GM23338 (cell line): ENCODE measurements at regions not wholly inside any gene's neighbourhood (a gene's known extent, or its start where the extent isn't known, plus 50 kb on each side); places are given as distances from the start of the nearest gene placed in this dataset.

Experiments
- ATAC-seq: fragments of 200-7000 bp; cut with Tn5 transposase; 3 replicates; pipeline ENCODE4 v1.9.1; 2020
- DNase-seq: peaks from one replicate; pipeline ENCODE4 v3.0.0-alpha.2; 2015; ENCODE audit warnings: low spot score
- H2AFZ ChIP-seq: fragments of 200-600 bp; sonication (generic); 2 replicates; pipeline ENCODE4 v1.8.0; 2016; ENCODE audit warnings: antibody characterized with exemption, mild to moderate bottlenecking, moderate library complexity
- H3F3A ChIP-seq: fragments of 200-600 bp; sonication (generic); replicated peaks from 2 replicates; pipeline ENCODE4 v1.8.0; 2017; ENCODE audit warnings: antibody characterized with exemption, mixed run types, low read depth
- H3K27ac ChIP-seq: fragments of 200-600 bp; sonication (generic); 2 replicates; pipeline ENCODE4 v1.6.1; 2016; ENCODE audit warnings: low read depth
- H3K27me3 ChIP-seq: fragments of 200-600 bp; sonication (generic); 2 replicates; pipeline ENCODE4 v1.8.0; 2016; ENCODE audit warnings: mild to moderate bottlenecking, mixed run types, moderate library complexity; ENCODE audit not compliant: insufficient read depth
- H3K36me3 ChIP-seq: fragments of 200-600 bp; sonication (generic); 2 replicates; pipeline ENCODE4 v1.8.0; 2016; ENCODE audit warnings: mild to moderate bottlenecking; ENCODE audit not compliant: insufficient read depth
- H3K4me1 ChIP-seq: fragments of 200-600 bp; sonication (generic); 2 replicates; pipeline ENCODE4 v1.8.0; 2016; ENCODE audit warnings: mild to moderate bottlenecking, moderate library complexity; ENCODE audit not compliant: insufficient read depth
- H3K4me2 ChIP-seq: fragments of 200-600 bp; sonication (generic); 2 replicates; pipeline ENCODE4 v1.7.1; 2017; ENCODE audit warnings: mixed run types
- H3K4me3 ChIP-seq: fragments of 200-600 bp; sonication (generic); 2 replicates; pipeline ENCODE4 v1.6.1; 2016; ENCODE audit warnings: mixed run types
- H3K79me2 ChIP-seq: fragments of 200-600 bp; sonication (generic); replicated peaks from 2 replicates; pipeline ENCODE4 v1.8.0; 2017; ENCODE audit warnings: mild to moderate bottlenecking; ENCODE audit not compliant: insufficient read depth
- H3K9me2 ChIP-seq: fragments of 200-600 bp; sonication (generic); 2 replicates; pipeline ENCODE4 v1.8.0; 2017; ENCODE audit not compliant: insufficient read depth
- H4K20me1 ChIP-seq: fragments of 200-600 bp; sonication (generic); replicated peaks from 2 replicates; pipeline ENCODE4 v1.8.0; 2017; ENCODE audit warnings: mild to moderate bottlenecking; ENCODE audit not compliant: insufficient read depth
- H3K27ac Mint-ChIP-seq: 2 replicates; pipeline ENCODE4 v1.8.0; 2020; ENCODE audit warnings: inconsistent platforms, mild to moderate bottlenecking, moderate library complexity, mixed read lengths
- H3K27me3 Mint-ChIP-seq: 3 replicates; pipeline ENCODE4 v1.8.0; 2022; ENCODE audit warnings: low read depth, mild to moderate bottlenecking, moderate library complexity, mixed read lengths, inconsistent platforms; ENCODE audit not compliant: insufficient read depth, poor library complexity
- H3K36me3 Mint-ChIP-seq: 3 replicates; pipeline ENCODE4 v1.8.0; 2021; ENCODE audit warnings: low read depth, mild to moderate bottlenecking, inconsistent platforms, moderate library complexity, mixed read lengths
- H3K4me1 Mint-ChIP-seq: 3 replicates; pipeline ENCODE4 v1.8.0; 2020; ENCODE audit warnings: mild to moderate bottlenecking, inconsistent platforms, mixed read lengths
- H3K4me3 Mint-ChIP-seq: 3 replicates; pipeline ENCODE4 v1.8.0; 2021; ENCODE audit warnings: moderate library complexity, mild to moderate bottlenecking, inconsistent platforms, mixed read lengths
- H3K9me3 Mint-ChIP-seq: 3 replicates; pipeline ENCODE4 v1.8.0; 2020; ENCODE audit warnings: moderate library complexity, mild to moderate bottlenecking, inconsistent platforms, mixed read lengths
- CREB1 ChIP-seq: fragments of 250-450 bp; sonication (Bioruptor Pico); IDR thresholded peaks from 2 replicates; pipeline ENCODE4 v1.5.0; 2020; ENCODE audit warnings: low read depth, mild to moderate bottlenecking, moderate library complexity
- ETS1 ChIP-seq: IDR thresholded peaks from 2 replicates; pipeline ENCODE4 v1.6.1; 2016; ENCODE audit warnings: antibody characterized with exemption
- EZH2 ChIP-seq: fragments of 200-600 bp; sonication (generic); IDR thresholded peaks from one replicate; pipeline ENCODE4 v1.8.0; 2017; ENCODE audit warnings: antibody characterized with exemption, mild to moderate bottlenecking, low read depth; ENCODE audit not compliant: unreplicated experiment
- EZH2phosphoT487 ChIP-seq: fragments of 200-600 bp; sonication (generic); IDR thresholded peaks from one replicate; pipeline ENCODE4 v1.8.1; 2018; ENCODE audit warnings: antibody characterized with exemption; ENCODE audit not compliant: unreplicated experiment
- POLR2AphosphoS5 ChIP-seq: IDR thresholded peaks from 2 replicates; pipeline ENCODE4 v1.6.1; 2016; ENCODE audit warnings: antibody characterized with exemption, low read depth
- REST ChIP-seq: IDR thresholded peaks from one replicate; pipeline ENCODE4 v1.6.1; 2018; ENCODE audit warnings: antibody characterized with exemption; ENCODE audit not compliant: unreplicated experiment
- STAT1 ChIP-seq: IDR thresholded peaks from one replicate; pipeline ENCODE4 v1.6.1; 2016; ENCODE audit warnings: antibody characterized with exemption; ENCODE audit not compliant: unreplicated experiment
- ZNF114 ChIP-seq: fragments of 250-450 bp; sonication (Bioruptor Pico); IDR thresholded peaks from 2 replicates; pipeline ENCODE4 v1.5.0; 2020; ENCODE audit warnings: mild to moderate bottlenecking, moderate library complexity
- TF ChIP-seq, protein P1 (sequence below), 2 experiments: fragments of 200-600 bp in 1 of 2; sonication (generic) in 1 of 2; conservative IDR thresholded peaks; 2 replicates each; pipeline versions ENCODE4 v1.5.1 to v1.6.1; 2016 to 2017; ENCODE audit warnings: antibody characterized with exemption in 2 of 2, low read depth in 2 of 2, mild to moderate bottlenecking in 2 of 2, moderate library complexity in 1 of 2
- TF ChIP-seq, protein P2 (sequence below): fragments of 250-450 bp; sonication (Bioruptor Pico); IDR thresholded peaks from 2 replicates; pipeline ENCODE4 v1.5.0; 2020; ENCODE audit warnings: mild to moderate bottlenecking, moderate library complexity

DNA sequence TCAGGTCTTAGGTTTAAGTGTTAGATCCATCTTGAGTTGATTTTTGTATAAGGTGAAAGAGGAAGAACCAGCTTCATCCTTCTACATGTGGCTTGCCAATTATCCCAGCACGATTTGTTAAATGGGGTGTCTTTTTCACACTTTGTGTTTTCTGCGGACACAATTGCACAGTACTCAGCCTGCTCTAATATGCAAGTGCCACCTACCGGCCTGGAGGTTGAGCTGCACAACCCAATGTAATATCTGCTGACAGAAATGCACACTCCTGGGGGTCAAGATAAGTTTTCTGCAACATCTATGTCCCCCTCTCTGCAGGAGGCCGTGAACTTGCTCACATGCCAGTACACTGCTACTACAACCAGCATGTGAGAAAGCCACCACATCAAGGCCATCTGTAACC, 791.9 kb upstream of the ROBO1 start:
- Histone ChIP-seq H3F3A (no peaks in the 10 kb centered on the region), H3K27ac (no peak overlapping the region), H3K4me1 (no peaks in the 10 kb centered on the region), H3K27me3 (no peaks in the 10 kb centered on the region), H3K79me2 (no peaks in the 10 kb centered on the region), H3K4me2 (no peak overlapping the region), H3K4me3 (no peak overlapping the region), H3K9me2 (peaks cover 5% of the 10 kb centered on the region; the same call in 1 of the 2 replicates), H3K36me3 (no peaks in the 10 kb centered on the region), H2AFZ (peak overlapping the region; percentile 23; the same call in 1 of the 2 replicates), H4K20me1 (no peaks in the 10 kb centered on the region)
- Mint-ChIP-seq H3K36me3 (no peaks in the 10 kb centered on the region), H3K27me3 (no peaks in the 10 kb centered on the region), H3K4me1 (no peaks in the 10 kb centered on the region), H3K27ac (no peak overlapping the region), H3K9me3 (no peaks in the 10 kb centered on the region), H3K4me3 (no peak overlapping the region)
- TF ChIP-seq STAT1 (no peak), ZNF114 (CRISPR knock-in tag) (no peak)
- TF ChIP-seq, protein P1, sequence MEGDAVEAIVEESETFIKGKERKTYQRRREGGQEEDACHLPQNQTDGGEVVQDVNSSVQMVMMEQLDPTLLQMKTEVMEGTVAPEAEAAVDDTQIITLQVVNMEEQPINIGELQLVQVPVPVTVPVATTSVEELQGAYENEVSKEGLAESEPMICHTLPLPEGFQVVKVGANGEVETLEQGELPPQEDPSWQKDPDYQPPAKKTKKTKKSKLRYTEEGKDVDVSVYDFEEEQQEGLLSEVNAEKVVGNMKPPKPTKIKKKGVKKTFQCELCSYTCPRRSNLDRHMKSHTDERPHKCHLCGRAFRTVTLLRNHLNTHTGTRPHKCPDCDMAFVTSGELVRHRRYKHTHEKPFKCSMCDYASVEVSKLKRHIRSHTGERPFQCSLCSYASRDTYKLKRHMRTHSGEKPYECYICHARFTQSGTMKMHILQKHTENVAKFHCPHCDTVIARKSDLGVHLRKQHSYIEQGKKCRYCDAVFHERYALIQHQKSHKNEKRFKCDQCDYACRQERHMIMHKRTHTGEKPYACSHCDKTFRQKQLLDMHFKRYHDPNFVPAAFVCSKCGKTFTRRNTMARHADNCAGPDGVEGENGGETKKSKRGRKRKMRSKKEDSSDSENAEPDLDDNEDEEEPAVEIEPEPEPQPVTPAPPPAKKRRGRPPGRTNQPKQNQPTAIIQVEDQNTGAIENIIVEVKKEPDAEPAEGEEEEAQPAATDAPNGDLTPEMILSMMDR (conservative IDR thresholded peaks at IDR 0.05; ENCODE audit: low read depth in 2 of 2): peak; percentile 37 to 47; a peak in 3 of 4 replicates
- ATAC-seq: no peak
- peak; percentile 9 for DNase-seq

- Histone ChIP-seq H3K27ac (no peak overlapping the region), H3K27me3 (no peaks in the 10 kb centered on the region), H3F3A (no peaks in the 10 kb centered on the region), H2AFZ (no peak overlapping the region), H3K4me1 (no peaks in the 10 kb centered on the region), H4K20me1 (no peaks in the 10 kb centered on the region), H3K4me2 (no peak overlapping the region), H3K79me2 (no peaks in the 10 kb centered on the region), H3K4me3 (no peak overlapping the region), H3K9me2 (peaks cover 5% of the 10 kb centered on the region; the same call in 1 of the 2 replicates), H3K36me3 (no peaks in the 10 kb centered on the region)
- ATAC-seq: no peak
- Mint-ChIP-seq H3K9me3 (no peaks in the 10 kb centered on the region), H3K27ac (no peak overlapping the region), H3K27me3 (no peaks in the 10 kb centered on the region), H3K4me3 (no peak overlapping the region), H3K36me3 (no peaks in the 10 kb centered on the region), H3K4me1 (no peaks in the 10 kb centered on the region)
- no peak for DNase-seq
- TF ChIP-seq EZH2 (no peak), POLR2AphosphoS5 (no peak), REST (no peak), CREB1 (CRISPR knock-in tag) (no peak), EZH2phosphoT487 (no peak), ETS1 (no peak)
- TF ChIP-seq, protein P2, sequence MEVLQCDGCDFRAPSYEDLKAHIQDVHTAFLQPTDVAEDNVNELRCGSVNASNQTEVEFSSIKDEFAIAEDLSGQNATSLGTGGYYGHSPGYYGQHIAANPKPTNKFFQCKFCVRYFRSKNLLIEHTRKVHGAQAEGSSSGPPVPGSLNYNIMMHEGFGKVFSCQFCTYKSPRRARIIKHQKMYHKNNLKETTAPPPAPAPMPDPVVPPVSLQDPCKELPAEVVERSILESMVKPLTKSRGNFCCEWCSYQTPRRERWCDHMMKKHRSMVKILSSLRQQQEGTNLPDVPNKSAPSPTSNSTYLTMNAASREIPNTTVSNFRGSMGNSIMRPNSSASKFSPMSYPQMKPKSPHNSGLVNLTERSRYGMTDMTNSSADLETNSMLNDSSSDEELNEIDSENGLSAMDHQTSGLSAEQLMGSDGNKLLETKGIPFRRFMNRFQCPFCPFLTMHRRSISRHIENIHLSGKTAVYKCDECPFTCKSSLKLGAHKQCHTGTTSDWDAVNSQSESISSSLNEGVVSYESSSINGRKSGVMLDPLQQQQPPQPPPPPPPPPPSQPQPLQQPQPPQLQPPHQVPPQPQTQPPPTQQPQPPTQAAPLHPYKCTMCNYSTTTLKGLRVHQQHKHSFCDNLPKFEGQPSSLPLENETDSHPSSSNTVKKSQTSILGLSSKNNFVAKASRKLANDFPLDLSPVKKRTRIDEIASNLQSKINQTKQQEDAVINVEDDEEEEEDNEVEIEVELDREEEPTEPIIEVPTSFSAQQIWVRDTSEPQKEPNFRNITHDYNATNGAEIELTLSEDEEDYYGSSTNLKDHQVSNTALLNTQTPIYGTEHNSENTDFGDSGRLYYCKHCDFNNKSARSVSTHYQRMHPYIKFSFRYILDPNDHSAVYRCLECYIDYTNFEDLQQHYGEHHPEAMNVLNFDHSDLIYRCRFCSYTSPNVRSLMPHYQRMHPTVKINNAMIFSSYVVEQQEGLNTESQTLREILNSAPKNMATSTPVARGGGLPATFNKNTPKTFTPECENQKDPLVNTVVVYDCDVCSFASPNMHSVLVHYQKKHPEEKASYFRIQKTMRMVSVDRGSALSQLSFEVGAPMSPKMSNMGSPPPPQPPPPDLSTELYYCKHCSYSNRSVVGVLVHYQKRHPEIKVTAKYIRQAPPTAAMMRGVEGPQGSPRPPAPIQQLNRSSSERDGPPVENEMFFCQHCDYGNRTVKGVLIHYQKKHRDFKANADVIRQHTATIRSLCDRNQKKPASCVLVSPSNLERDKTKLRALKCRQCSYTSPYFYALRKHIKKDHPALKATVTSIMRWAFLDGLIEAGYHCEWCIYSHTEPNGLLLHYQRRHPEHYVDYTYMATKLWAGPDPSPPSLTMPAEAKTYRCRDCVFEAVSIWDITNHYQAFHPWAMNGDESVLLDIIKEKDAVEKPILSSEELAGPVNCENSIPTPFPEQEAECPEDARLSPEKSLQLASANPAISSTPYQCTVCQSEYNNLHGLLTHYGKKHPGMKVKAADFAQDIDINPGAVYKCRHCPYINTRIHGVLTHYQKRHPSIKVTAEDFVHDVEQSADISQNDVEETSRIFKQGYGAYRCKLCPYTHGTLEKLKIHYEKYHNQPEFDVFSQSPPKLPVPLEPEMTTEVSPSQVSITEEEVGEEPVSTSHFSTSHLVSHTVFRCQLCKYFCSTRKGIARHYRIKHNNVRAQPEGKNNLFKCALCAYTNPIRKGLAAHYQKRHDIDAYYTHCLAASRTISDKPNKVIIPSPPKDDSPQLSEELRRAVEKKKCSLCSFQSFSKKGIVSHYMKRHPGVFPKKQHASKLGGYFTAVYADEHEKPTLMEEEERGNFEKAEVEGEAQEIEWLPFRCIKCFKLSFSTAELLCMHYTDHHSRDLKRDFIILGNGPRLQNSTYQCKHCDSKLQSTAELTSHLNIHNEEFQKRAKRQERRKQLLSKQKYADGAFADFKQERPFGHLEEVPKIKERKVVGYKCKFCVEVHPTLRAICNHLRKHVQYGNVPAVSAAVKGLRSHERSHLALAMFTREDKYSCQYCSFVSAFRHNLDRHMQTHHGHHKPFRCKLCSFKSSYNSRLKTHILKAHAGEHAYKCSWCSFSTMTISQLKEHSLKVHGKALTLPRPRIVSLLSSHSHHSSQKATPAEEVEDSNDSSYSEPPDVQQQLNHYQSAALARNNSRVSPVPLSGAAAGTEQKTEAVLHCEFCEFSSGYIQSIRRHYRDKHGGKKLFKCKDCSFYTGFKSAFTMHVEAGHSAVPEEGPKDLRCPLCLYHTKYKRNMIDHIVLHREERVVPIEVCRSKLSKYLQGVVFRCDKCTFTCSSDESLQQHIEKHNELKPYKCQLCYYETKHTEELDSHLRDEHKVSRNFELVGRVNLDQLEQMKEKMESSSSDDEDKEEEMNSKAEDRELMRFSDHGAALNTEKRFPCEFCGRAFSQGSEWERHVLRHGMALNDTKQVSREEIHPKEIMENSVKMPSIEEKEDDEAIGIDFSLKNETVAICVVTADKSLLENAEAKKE: no peak
Measured at GRCh38 chr3:80556763-80557162, 789.0 kb upstream of the ROBO1 start.
